A673 (cell line): ENCODE measurements at regions not wholly inside any gene's neighbourhood (a gene's known extent, or its start where the extent isn't known, plus 50 kb on each side); places are given as distances from the start of the nearest gene placed in this dataset.

Experiments
- BruUV-seq: library from RNA; stranded (reverse); fragments of 400-500 nt; replicated peaks from 2 replicates; lab custom pipeline; 2021; lab: Mats Ljungman, UMichigan
- CTCF ChIA-PET: fragments of 300-600 bp; sonication (Branson Sonifier 250); formaldehyde crosslinking; loops from one replicate; lab custom pipeline; 2022; ENCODE audit warnings: antibody characterized with exemption; lab: Charles Lee
- POLR2A ChIA-PET: fragments of 300-600 bp; sonication (Branson Sonifier 250); formaldehyde crosslinking; loops from one replicate; lab custom pipeline; 2022; ENCODE audit warnings: antibody characterized with exemption; ENCODE audit not compliant: low non-redundant PET; lab: Charles Lee
- DNase-seq: peaks from one replicate; pipeline ENCODE4 v3.0.0-alpha.2; 2015; ENCODE audit warnings: low spot score
- H3K27ac ChIP-seq: fragments of 200-600 bp; sonication (generic); 2 replicates; pipeline ENCODE4 v1.5.1; 2016; ENCODE audit warnings: mixed run types, low read depth, mild to moderate bottlenecking, mixed read lengths, antibody characterized with exemption, low read length; ENCODE audit not compliant: poor library complexity, severe bottlenecking
- H3K27me3 ChIP-seq: fragments of 200-600 bp; sonication (generic); replicated peaks from 2 replicates; pipeline ENCODE4 v1.6.1; 2017; ENCODE audit warnings: mixed run types, low read depth, mild to moderate bottlenecking, mixed read lengths, antibody characterized with exemption, low read length; ENCODE audit not compliant: insufficient read depth, poor library complexity
- H3K36me3 ChIP-seq: fragments of 200-600 bp; sonication (generic); 2 replicates; pipeline ENCODE4 v1.6.1; 2016; ENCODE audit warnings: mixed run types, mild to moderate bottlenecking, mixed read lengths, antibody characterized with exemption, low read length; ENCODE audit not compliant: insufficient read depth, poor library complexity, severe bottlenecking
- H3K4me1 ChIP-seq: fragments of 200-600 bp; sonication (generic); 2 replicates; pipeline ENCODE4 v1.6.1; 2017; ENCODE audit warnings: mixed run types, mild to moderate bottlenecking, mixed read lengths, antibody characterized with exemption, low read length; ENCODE audit not compliant: insufficient read depth, poor library complexity, severe bottlenecking
- H3K4me3 ChIP-seq: fragments of 200-600 bp; sonication (generic); 2 replicates; pipeline ENCODE4 v1.5.1; 2016; ENCODE audit warnings: low read depth, mixed run types, mild to moderate bottlenecking, mixed read lengths, low read length; ENCODE audit not compliant: poor library complexity, severe bottlenecking
- H3K9me3 ChIP-seq: fragments of 200-600 bp; sonication (generic); 2 replicates; pipeline ENCODE4 v1.6.1; 2016; ENCODE audit warnings: mixed run types, low read depth, mild to moderate bottlenecking, mixed read lengths, antibody characterized with exemption, low read length; ENCODE audit not compliant: poor library complexity, severe bottlenecking
- EZH2 ChIP-seq: fragments of 200-600 bp; sonication (generic); IDR thresholded peaks from 2 replicates; pipeline ENCODE4 v1.6.1; 2017; ENCODE audit warnings: borderline replicate concordance, low read depth, mild to moderate bottlenecking, mixed read lengths, antibody characterized with exemption, low read length; ENCODE audit not compliant: poor library complexity, severe bottlenecking
- intact Hi-C: fragments of 100-400 bp; cut with micrococcal nuclease; formaldehyde crosslinking; loops from one replicate; pipeline ENCODE4 v1.10.0; 2022; ENCODE audit not compliant: unreplicated experiment
- TF ChIP-seq, protein P1 (sequence below): fragments of 300-800, 200-600 bp; sonication (generic); conservative IDR thresholded peaks from 2 replicates; pipeline ENCODE4 v1.5.1; 2017; ENCODE audit warnings: low read depth, mild to moderate bottlenecking, antibody characterized with exemption, low read length, moderate library complexity, mixed read lengths

DNA sequence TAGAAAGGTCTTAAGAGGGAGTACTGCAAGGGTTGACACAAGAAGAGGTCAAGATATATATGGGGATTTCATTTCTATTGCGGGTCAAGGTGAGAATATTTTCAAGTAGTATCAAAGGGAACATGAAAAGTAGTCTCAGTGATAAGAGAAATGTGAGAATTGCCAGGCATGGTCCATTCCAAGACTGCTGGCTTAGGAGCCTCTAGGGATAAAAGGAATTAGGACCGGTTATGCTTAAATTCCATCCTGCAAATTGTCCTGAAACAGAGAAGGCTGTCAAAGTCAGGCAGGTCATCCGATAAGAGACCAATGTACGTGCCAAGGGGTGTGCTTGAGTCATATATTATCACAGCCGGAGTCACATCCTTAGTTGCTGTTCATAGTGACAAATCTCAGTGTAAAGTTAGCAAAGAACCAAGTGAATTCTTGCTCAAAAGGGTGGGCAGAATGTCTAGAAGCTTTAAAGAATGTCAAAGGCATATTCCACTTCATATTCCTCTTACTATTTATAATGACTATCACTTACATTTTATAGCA lies 133.6 kb downstream of the CBLL2 start:
- H3K27ac ChIP-seq: no peak overlapping the region
- TF ChIP-seq EZH2: no peak
- TF ChIP-seq, protein P1, sequence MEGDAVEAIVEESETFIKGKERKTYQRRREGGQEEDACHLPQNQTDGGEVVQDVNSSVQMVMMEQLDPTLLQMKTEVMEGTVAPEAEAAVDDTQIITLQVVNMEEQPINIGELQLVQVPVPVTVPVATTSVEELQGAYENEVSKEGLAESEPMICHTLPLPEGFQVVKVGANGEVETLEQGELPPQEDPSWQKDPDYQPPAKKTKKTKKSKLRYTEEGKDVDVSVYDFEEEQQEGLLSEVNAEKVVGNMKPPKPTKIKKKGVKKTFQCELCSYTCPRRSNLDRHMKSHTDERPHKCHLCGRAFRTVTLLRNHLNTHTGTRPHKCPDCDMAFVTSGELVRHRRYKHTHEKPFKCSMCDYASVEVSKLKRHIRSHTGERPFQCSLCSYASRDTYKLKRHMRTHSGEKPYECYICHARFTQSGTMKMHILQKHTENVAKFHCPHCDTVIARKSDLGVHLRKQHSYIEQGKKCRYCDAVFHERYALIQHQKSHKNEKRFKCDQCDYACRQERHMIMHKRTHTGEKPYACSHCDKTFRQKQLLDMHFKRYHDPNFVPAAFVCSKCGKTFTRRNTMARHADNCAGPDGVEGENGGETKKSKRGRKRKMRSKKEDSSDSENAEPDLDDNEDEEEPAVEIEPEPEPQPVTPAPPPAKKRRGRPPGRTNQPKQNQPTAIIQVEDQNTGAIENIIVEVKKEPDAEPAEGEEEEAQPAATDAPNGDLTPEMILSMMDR: no peak
- no peaks in the 10 kb centered on the region for H3K36me3 ChIP-seq
- BruUV-seq: no TSS peak
- POLR2A ChIA-PET: no interaction called here
- H3K27me3 ChIP-seq: no peaks in the 10 kb centered on the region
- CTCF ChIA-PET: no interaction called here
- intact Hi-C loops: no loop called here
- H3K9me3 ChIP-seq: no peaks in the 10 kb centered on the region
- no peak overlapping the region for H3K4me3 ChIP-seq
- H3K4me1 ChIP-seq: no peaks in the 10 kb centered on the region
- DNase-seq: no peak

DNA sequence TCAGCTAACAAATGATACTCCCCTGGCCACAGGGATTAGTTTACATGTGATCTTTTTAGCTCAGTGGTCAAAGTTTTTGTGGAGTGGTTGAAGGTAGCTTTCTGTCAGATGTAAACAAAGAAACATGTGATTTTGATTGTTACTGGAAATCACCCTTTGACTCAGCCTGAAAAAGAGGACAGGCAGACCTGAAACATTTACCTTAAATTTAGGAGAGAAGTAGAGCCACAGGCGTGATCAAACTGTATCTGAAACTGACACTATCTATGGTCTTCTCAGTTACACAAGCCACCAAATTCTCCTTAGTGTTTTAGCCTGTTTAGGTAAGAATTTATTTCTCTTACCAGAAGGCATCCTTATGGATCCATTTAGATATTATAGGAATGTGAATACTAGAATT lies 136.7 kb downstream of the CBLL2 start:
- DNase-seq: no peak
- no peaks in the 10 kb centered on the region for H3K27me3 ChIP-seq
- ChIA-PET POLR2A (no interaction called here), CTCF (no interaction called here)
- H3K9me3 ChIP-seq: no peaks in the 10 kb centered on the region
- BruUV-seq: no TSS peak
- intact Hi-C loops: no loop called here
- no peak overlapping the region for H3K27ac ChIP-seq
- H3K4me3 ChIP-seq: no peak overlapping the region
- no peaks in the 10 kb centered on the region for H3K4me1 ChIP-seq
- no peaks in the 10 kb centered on the region for H3K36me3 ChIP-seq
- TF ChIP-seq, protein P1: no peak
- no peak for TF ChIP-seq EZH2

DNA sequence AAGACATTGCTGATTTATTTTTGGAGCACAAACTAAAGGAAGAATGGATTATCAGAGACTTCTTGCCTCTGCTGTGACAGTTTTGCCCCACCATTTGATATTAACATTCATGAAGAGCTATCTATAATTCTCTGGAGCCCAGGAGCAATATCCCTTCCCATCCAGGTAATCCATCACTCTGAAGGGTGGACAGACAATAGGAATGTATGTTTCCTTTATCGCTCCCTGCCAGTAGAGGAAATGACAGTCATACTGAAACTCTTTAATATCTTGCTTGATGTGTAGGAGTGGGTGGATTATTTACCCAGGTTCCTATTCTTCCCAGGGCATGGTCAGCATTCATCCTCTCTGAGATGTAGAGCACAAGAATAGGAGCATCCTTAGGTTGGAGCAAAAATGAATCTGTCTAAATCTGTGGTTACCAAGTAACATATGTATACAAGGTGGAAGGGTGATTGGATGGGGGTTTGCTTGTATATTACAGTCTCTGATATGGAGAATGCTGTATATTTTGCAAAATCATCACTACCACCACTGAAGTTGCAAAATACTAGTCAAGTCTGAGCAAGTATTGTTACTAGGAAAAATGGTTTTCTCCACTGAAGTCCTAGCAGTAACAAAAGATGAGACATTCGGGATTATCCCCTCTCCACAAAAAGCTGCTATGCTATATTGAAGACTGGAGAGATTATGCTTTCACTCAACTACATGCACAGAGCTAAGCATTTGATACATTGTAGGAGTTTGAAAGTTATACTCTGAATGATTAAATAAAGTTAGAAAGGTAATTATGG lies 151.6 kb downstream of the CBLL2 start:
- Histone ChIP-seq H3K27me3 (no peaks in the 10 kb centered on the region), H3K4me1 (no peaks in the 10 kb centered on the region), H3K36me3 (no peaks in the 10 kb centered on the region), H3K27ac (no peak overlapping the region), H3K4me3 (no peak overlapping the region), H3K9me3 (no peaks in the 10 kb centered on the region)
- no TSS peak for BruUV-seq
- POLR2A ChIA-PET: no interaction called here
- CTCF ChIA-PET: no interaction called here
- intact Hi-C loops: no loop called here
- TF ChIP-seq, protein P1: no peak
- no peak for TF ChIP-seq EZH2
- DNase-seq: no peak
